GM18951 (cell line): ENCODE measurements at regions not wholly inside any gene's neighbourhood (a gene's known extent, or its start where the extent isn't known, plus 50 kb on each side); places are given as distances from the start of the nearest gene placed in this dataset.

ENCODE experiments used
- POLR2A ChIP-seq: IDR thresholded peaks from 4 replicates; pipeline ENCODE4 v1.6.1; 2011; ENCODE audit warnings: mild to moderate bottlenecking; ENCODE audit not compliant: insufficient read length, insufficient read depth; ENCODE audit errors: extremely low read depth
- in situ Hi-C: fragments of 300-500 bp; cut with MboI; formaldehyde crosslinking; loops from one replicate; pipeline ENCODE4 v1.12.0; 2022; ENCODE audit warnings: low sequenced_read_pairs, mixed read lengths, inconsistent platforms; ENCODE audit not compliant: unreplicated experiment

- in situ Hi-C loops: no loop called here
- TF ChIP-seq POLR2A: no peak
Observed at GRCh38 chr13:78777976-78778375, 119.0 kb upstream of the OBI1 start.

- no peak for TF ChIP-seq POLR2A
- in situ Hi-C loops: no loop called here
Observed at GRCh38 chr13:78777396-78777795, 118.4 kb upstream of the OBI1 start.

- TF ChIP-seq POLR2A: no peak
- in situ Hi-C loops: no loop called here
Observed at GRCh38 chr13:78772933-78773332, 114.0 kb upstream of the OBI1 start.

GRCh38 chr13:78770601-78771000, 111.6 kb upstream of the OBI1 start:
- in situ Hi-C loops: no loop called here
- TF ChIP-seq POLR2A: no peak

GRCh38 chr13:78768950-78769349, 110.0 kb upstream of the OBI1 start:
- in situ Hi-C loops: no loop called here
- no peak for TF ChIP-seq POLR2A

GRCh38 chr13:78764665-78765064, 105.7 kb upstream of the OBI1 start:
- in situ Hi-C loops: no loop called here
- TF ChIP-seq POLR2A: no peak

- in situ Hi-C loops: no loop called here
- no peak for TF ChIP-seq POLR2A
Observed at GRCh38 chr13:78762825-78763224, 103.9 kb upstream of the OBI1 start.

GRCh38 chr13:78759704-78760103, 100.7 kb upstream of the OBI1 start:
- TF ChIP-seq POLR2A: no peak
- in situ Hi-C loops: no loop called here

GRCh38 chr13:78758549-78758948, 99.6 kb upstream of the OBI1 start:
- no peak for TF ChIP-seq POLR2A
- in situ Hi-C loops: no loop called here

GRCh38 chr13:78753435-78753834, 94.5 kb upstream of the OBI1 start:
- in situ Hi-C loops: no loop called here
- no peak for TF ChIP-seq POLR2A

GRCh38 chr13:78750735-78751134, 91.8 kb upstream of the OBI1 start:
- no peak for TF ChIP-seq POLR2A
- in situ Hi-C loops: no loop called here

- no peak for TF ChIP-seq POLR2A
- in situ Hi-C loops: no loop called here
Observed at GRCh38 chr13:78743973-78744372, 85.0 kb upstream of the OBI1 start.

- no peak for TF ChIP-seq POLR2A
- in situ Hi-C loops: no loop called here
Observed at GRCh38 chr13:78742659-78743058, 83.7 kb upstream of the OBI1 start.

GRCh38 chr13:78736142-78736541, 77.2 kb upstream of the OBI1 start:
- in situ Hi-C loops: no loop called here
- no peak for TF ChIP-seq POLR2A

- in situ Hi-C loops: no loop called here
- no peak for TF ChIP-seq POLR2A
Observed at GRCh38 chr13:78732445-78733017, 73.6 kb upstream of the OBI1 start.

GRCh38 chr13:78722700-78723099, 63.7 kb upstream of the OBI1 start:
- TF ChIP-seq POLR2A: no peak
- in situ Hi-C loops: no loop called here

GRCh38 chr13:78719367-78719766, 60.4 kb upstream of the OBI1 start:
- no peak for TF ChIP-seq POLR2A
- in situ Hi-C loops: no loop called here
